NCI-H128 (cell line): ENCODE measurements at regions not wholly inside any gene's neighbourhood (a gene's known extent, or its start where the extent isn't known, plus 50 kb on each side); places are given as distances from the start of the nearest gene placed in this dataset.
"Not testable (repeated sequence)": the region's sequence is repeated elsewhere in the genome, so short reads cannot be mapped to it uniquely, and the experiment has no call there.

Experiments
- DNase-seq: peaks from one replicate; lab custom pipeline; 2025; ENCODE audit not compliant: unreplicated experiment; lab: John Stamatoyannopoulos, UW

DNA sequence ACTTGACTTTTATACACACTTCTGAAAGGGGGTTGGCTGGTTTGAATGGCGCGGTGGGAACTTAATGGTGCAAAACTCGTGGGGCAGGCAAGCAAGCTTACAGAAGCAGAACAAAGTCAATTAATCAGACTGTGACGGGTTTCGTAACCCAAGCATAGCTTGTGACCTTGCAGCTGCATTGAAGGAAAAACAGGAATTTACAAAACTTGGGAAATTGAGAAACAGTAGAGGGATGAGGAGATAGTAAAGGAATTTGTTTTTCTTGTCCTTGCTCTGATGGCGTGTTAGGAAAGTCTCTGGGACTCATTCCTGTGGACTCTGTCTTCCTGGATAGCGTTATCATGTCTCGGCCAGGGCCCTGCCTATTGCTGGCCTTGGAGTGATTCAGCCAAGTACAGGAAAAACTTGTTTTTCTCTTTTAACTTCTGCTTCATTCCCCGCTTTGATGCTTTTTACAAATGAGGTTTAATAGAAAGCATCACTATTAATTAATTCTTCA, 220.0 kb upstream of the KCND2 start:
- no peak for DNase-seq

GRCh38 chr7:120053390-120053961, 219.5 kb upstream of the KCND2 start:
- DNase-seq, result no peak

GRCh38 chr7:120054376-120055100, 218.4 kb upstream of the KCND2 start:
- no peak for DNase-seq

DNA sequence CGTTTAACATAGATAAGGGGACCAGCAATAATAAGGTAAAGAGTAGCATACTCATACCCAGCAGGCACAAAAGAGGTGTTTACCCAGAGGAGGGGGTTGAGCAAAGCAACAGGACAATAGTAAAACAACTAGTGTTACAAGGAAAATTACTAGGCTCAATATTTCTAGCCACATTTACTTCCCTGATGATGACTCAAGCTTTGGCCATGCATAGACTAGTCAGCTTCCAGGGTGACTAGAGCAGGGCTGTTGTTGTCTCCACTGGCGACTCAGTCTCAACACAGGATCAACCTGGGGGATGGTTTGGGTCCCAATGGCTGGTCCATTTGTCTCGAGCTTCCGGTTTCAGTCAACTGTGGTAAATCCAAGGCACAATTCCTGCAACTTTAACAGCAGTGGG, 217.7 kb upstream of the KCND2 start:
- no peak for DNase-seq

GRCh38 chr7:120056227-120056626, 216.7 kb upstream of the KCND2 start:
- no peak for DNase-seq

GRCh38 chr7:120059641-120060040, 213.3 kb upstream of the KCND2 start:
- DNase-seq, result no peak

- DNase-seq, result no peak
Observed at GRCh38 chr7:120060281-120060680, 212.7 kb upstream of the KCND2 start.

- no peak for DNase-seq
Observed at GRCh38 chr7:120060875-120061274, 212.1 kb upstream of the KCND2 start.

- DNase-seq, result no peak
Observed at GRCh38 chr7:120064565-120064964, 208.4 kb upstream of the KCND2 start.

GRCh38 chr7:120066898-120067297, 206.1 kb upstream of the KCND2 start:
- DNase-seq, result not testable (repeated sequence)

- DNase-seq, result no peak
Observed at GRCh38 chr7:120070201-120070600, 202.8 kb upstream of the KCND2 start.

DNA sequence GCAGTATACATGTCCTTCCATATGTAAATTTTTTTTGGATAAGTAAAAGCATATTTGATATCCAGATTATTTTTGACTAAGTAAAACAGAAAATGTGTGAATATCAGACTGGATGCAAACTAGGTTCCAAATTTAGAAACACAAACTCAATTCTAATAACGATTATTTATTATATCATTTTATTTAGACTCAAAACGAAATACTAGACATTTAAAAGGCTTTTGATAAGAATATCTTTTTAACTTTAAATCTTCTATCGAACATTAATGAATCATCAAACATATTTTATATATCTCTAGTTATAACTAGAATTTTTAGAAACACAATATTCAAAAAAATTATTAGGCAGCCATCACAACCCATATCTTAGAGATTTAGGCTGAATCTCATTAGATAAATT, 195.2 kb upstream of the KCND2 start:
- no peak for DNase-seq

- DNase-seq, result no peak
Observed at GRCh38 chr7:120079022-120079421, 194.0 kb upstream of the KCND2 start.

DNA sequence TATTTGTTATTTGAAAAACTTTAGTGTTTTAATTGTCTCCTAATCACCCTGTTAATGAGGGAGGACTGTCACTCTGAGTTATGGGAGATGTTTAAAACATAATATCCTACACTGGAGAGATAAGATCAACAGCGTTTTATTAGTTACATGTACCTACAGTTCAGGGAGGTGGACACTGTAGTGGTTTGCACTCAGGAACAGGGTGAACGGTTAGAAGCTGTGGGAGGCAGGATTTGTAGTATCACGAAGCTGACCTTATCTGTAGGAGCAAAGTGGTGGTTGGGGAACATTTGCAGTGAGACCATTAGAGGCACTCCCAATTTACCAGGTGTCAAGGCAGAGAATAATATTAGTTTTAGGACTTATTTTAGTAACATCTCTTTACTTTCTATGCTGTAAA, 193.3 kb upstream of the KCND2 start:
- DNase-seq, result no peak

DNA sequence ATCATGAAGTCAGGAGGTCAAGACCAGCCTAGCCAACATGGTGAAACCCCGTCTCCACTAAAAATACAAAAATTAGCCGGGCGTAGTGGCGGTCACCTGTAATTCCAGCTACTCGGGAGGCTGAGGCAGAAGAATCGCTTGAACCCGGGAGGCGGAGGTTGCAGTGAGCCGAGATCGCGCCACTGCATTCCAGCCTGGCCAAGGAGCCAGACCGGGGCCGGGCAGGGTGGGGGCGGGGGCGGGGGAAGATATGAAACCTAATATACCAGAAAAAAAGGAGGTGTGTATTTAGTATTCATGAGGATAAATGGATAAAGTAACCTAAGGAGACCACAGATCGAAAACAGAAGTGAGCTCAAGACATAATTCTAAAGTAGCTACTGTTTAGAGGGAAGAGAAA, 186.5 kb upstream of the KCND2 start:
- DNase-seq, result not testable (repeated sequence)

- DNase-seq, result no peak
Observed at GRCh38 chr7:120089968-120090367, 183.0 kb upstream of the KCND2 start.

DNA sequence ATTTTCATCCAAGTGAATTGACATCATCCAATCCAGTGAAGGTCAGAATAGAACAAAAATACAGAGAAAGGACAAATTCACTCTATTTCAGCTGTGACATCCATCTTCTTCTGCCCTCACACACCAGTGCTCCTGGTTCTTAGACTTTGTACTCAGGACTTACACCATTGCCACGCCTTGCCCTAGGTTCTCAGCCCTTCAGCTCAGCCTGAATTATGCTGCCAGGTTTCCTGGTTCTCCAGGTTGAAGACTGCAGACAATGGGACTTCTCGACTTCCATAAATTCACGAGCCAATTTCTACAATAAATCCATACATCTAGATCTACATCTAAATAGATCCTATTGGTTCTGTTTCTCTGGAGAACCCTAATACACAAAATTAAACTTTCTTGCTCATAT, 181.2 kb upstream of the KCND2 start:
- no peak for DNase-seq

DNA sequence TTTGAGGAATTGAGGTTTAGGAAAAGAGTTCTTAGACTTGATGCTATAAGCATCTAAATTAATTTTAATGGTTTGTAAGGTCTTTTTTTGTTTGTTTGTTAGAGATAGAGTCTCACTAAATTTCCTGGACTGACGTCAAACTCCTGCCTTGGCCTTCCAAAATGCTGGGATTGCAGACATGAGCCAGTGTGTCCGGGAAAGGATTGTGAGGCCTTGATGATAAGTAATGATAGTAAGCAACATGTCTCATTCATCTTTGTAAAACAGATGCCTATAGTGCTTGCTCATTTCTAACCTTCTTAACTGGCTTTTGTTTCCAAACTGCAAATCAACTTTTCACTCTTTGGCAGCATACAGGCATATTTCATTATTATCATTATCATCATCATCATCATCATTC, 176.0 kb upstream of the KCND2 start:
- DNase-seq, result no peak

- DNase-seq, result no peak
Observed at GRCh38 chr7:120097774-120098173, 175.2 kb upstream of the KCND2 start.

GRCh38 chr7:120108376-120108775, 164.6 kb upstream of the KCND2 start:
- DNase-seq, result no peak

DNA sequence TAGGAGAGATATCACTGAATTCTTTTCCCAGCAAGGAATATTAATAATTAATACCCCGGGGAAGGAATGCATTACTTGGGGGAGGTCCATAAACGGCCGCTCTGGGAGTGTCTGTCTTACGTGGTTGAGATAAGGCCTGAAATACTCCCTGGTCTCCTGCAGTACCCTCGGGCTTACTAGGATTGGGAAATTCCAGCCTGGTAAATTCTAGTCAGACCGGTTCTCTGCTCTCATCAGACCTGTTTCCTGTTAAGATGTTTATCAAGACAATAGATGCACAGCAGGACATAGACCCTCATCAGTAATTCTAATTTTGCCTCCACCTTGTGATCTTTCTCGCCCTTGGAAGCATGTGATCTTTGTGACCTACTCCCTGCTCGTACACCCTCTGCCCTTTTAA, 162.8 kb upstream of the KCND2 start:
- DNase-seq, result no peak

DNA sequence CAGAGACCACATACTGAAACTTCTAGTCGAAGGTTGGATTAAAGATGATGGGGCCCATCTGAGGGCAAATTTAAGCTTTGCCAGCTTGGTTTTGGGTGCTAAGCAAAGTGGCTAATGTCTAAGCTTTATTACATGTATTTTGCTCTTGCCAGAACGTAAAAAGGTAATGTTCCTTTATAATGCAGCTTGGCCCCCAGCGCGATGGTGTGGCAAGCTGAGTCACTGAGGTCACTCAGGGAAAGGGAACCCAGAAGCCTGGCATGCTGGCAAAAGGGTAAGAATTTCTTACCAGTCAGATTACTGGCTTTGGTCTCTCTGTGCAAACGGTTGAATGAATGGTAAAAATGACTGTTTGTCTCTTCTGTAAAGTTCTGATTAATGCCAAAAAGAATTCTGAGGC, 158.3 kb upstream of the KCND2 start:
- DNase-seq, result no peak

GRCh38 chr7:120123528-120123927, 149.4 kb upstream of the KCND2 start:
- DNase-seq, result no peak
